Liver (tissue), 7 donors: ENCODE measurements at regions not wholly inside any gene's neighbourhood (a gene's known extent, or its start where the extent isn't known, plus 50 kb on each side); places are given as distances from the start of the nearest gene placed in this dataset.

Experiments
- DNase-seq: peaks from one replicate; pipeline ENCODE4 v3.0.0-alpha.2; 2017; ENCODE audit warnings: low spot score
- H3K27ac ChIP-seq, 2 donors: one replicate each; pipeline ENCODE4 v1.7.0; 2013; ENCODE audit warnings: inconsistent platforms in 2 of 2, low read length in 2 of 2, control low read depth in 1 of 2, low read depth in 1 of 2, mild to moderate bottlenecking in 1 of 2
- H3K27me3 ChIP-seq, 4 donors: one replicate each; pipeline versions ENCODE4 v1.6.1 to v1.7.0; 2013; ENCODE audit warnings: low read length in 3 of 4, inconsistent platforms in 1 of 4, mild to moderate bottlenecking in 1 of 4, moderate library complexity in 1 of 4; ENCODE audit not compliant: control insufficient read depth in 4 of 4, insufficient read depth in 4 of 4
- H3K36me3 ChIP-seq, 4 donors: one replicate each; pipeline versions ENCODE4 v1.6.1 to v1.7.0; 2013; ENCODE audit warnings: low read length in 3 of 4, mild to moderate bottlenecking in 3 of 4, low read depth in 1 of 4, moderate library complexity in 1 of 4; ENCODE audit not compliant: control insufficient read depth in 4 of 4, insufficient read depth in 3 of 4
- H3K4me1 ChIP-seq, 4 donors: one replicate each; pipeline versions ENCODE4 v1.6.1 to v1.7.0; 2013; ENCODE audit warnings: low read length in 3 of 4, mild to moderate bottlenecking in 3 of 4, moderate library complexity in 1 of 4; ENCODE audit not compliant: control insufficient read depth in 4 of 4, insufficient read depth in 4 of 4
- H3K4me3 ChIP-seq, 3 donors: one replicate each; pipeline versions ENCODE4 v1.6.1 to v1.7.0; 2013; ENCODE audit warnings: low read length in 3 of 3, control low read depth in 1 of 3, low read depth in 1 of 3, mild to moderate bottlenecking in 1 of 3
- H3K9ac ChIP-seq, 2 donors: one replicate each; pipeline ENCODE4 v1.7.0; 2013; ENCODE audit warnings: low read length in 2 of 2, mild to moderate bottlenecking in 2 of 2, moderate library complexity in 2 of 2, control low read depth in 1 of 2, low read depth in 1 of 2
- H3K9me3 ChIP-seq, 4 donors: one replicate each; pipeline versions ENCODE4 v1.6.1 to v1.7.0; 2013; ENCODE audit warnings: low read length in 3 of 4; ENCODE audit not compliant: control insufficient read depth in 4 of 4
- ATF3 ChIP-seq: IDR thresholded peaks from 2 replicates; pipeline ENCODE4 v1.6.1; 2016; ENCODE audit warnings: antibody characterized with exemption
- EGR1 ChIP-seq, 2 donors: IDR thresholded peaks; 2 replicates each; pipeline ENCODE4 v1.6.1; 2016 to 2018; ENCODE audit warnings: antibody characterized with exemption in 2 of 2, low read depth in 2 of 2
- FOXA2 ChIP-seq: IDR thresholded peaks from 2 replicates; pipeline ENCODE4 v1.6.1; 2016; ENCODE audit warnings: antibody characterized with exemption
- HNF4A ChIP-seq, 2 donors: conservative IDR thresholded peaks; 2 replicates each; pipeline ENCODE4 v1.6.1; 2016; ENCODE audit warnings: antibody characterized with exemption in 2 of 2, mild to moderate bottlenecking in 2 of 2
- JUND ChIP-seq, 2 donors: IDR thresholded peaks; 2 replicates each; pipeline ENCODE4 v1.6.1; 2016; ENCODE audit warnings: antibody characterized with exemption in 2 of 2
- NR2F2 ChIP-seq: IDR thresholded peaks from 2 replicates; pipeline ENCODE4 v1.6.1; 2016; ENCODE audit warnings: antibody characterized with exemption
- REST ChIP-seq: IDR thresholded peaks from 2 replicates; pipeline ENCODE4 v1.6.1; 2016; ENCODE audit warnings: antibody characterized with exemption, mild to moderate bottlenecking
- RXRA ChIP-seq, 2 donors: IDR thresholded peaks; 2 replicates each; pipeline ENCODE4 v1.6.1; 2017 to 2018; ENCODE audit warnings: antibody characterized with exemption in 2 of 2, mild to moderate bottlenecking in 1 of 2
- SP1 ChIP-seq: IDR thresholded peaks from 2 replicates; pipeline ENCODE4 v1.6.1; 2018; ENCODE audit warnings: antibody characterized with exemption, mild to moderate bottlenecking
- TAF1 ChIP-seq: conservative IDR thresholded peaks from 2 replicates; pipeline ENCODE4 v1.6.1; 2016; ENCODE audit warnings: antibody characterized with exemption, mild to moderate bottlenecking
- YY1 ChIP-seq: IDR thresholded peaks from 2 replicates; pipeline ENCODE4 v1.6.1; 2016; ENCODE audit warnings: antibody characterized with exemption, mild to moderate bottlenecking
- WGBS: extraction: QIAGEN DNeasy Blood & Tissue Kit; methylation state at CpG from one replicate; pipeline ENCODE4 v1.1.7; 2013; 5-methylcytosine and 5-hydroxymethylcytosine counted together
- TF ChIP-seq, protein P1 (sequence below): IDR thresholded peaks from 2 replicates; pipeline ENCODE4 v1.6.1; 2016; ENCODE audit warnings: antibody characterized with exemption
- TF ChIP-seq, protein P2 (sequence below): IDR thresholded peaks from 2 replicates; pipeline ENCODE4 v1.6.1; 2016; ENCODE audit warnings: antibody characterized with exemption
- donor health status: healthy.
- donor health status: healthy.
- donor health status: healthy.
- donor health status: healthy.

- H3K4me1 ChIP-seq, result no peaks in the 10 kb centered on the region
- H3K27ac ChIP-seq, result no peak overlapping the region
- TF ChIP-seq SP1 (no peak), REST (no peak), FOXA2 (no peak), HNF4A (conservative IDR thresholded peaks at IDR 0.05) (no peak), JUND (IDR thresholded peaks at IDR 0.05) (no peak), YY1 (no peak), NR2F2 (no peak), TAF1 (no peak), RXRA (IDR thresholded peaks at IDR 0.05) (no peak), ATF3 (no peak), EGR1 (IDR thresholded peaks at IDR 0.05; ENCODE audit: low read depth in 2 of 2) (no peak)
- TF ChIP-seq, protein P1, sequence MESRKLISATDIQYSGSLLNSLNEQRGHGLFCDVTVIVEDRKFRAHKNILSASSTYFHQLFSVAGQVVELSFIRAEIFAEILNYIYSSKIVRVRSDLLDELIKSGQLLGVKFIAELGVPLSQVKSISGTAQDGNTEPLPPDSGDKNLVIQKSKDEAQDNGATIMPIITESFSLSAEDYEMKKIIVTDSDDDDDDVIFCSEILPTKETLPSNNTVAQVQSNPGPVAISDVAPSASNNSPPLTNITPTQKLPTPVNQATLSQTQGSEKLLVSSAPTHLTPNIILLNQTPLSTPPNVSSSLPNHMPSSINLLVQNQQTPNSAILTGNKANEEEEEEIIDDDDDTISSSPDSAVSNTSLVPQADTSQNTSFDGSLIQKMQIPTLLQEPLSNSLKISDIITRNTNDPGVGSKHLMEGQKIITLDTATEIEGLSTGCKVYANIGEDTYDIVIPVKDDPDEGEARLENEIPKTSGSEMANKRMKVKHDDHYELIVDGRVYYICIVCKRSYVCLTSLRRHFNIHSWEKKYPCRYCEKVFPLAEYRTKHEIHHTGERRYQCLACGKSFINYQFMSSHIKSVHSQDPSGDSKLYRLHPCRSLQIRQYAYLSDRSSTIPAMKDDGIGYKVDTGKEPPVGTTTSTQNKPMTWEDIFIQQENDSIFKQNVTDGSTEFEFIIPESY, result no peak
- TF ChIP-seq, protein P2, sequence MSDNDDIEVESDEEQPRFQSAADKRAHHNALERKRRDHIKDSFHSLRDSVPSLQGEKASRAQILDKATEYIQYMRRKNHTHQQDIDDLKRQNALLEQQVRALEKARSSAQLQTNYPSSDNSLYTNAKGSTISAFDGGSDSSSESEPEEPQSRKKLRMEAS, result no peak
- H3K4me3 ChIP-seq, result no peak overlapping the region
- H3K27me3 ChIP-seq, result no peaks in the 10 kb centered on the region
- no peak overlapping the region for H3K9ac ChIP-seq
- DNase-seq, result no peak
- no peaks in the 10 kb centered on the region for H3K9me3 ChIP-seq
- H3K36me3 ChIP-seq, result no peaks in the 10 kb centered on the region
- WGBS, result 62% methylated on average over 3 of the region's 3 CpGs
Measured at GRCh38 chr5:13382232-13382631, 562.3 kb downstream of the DNAH5 start.

DNA sequence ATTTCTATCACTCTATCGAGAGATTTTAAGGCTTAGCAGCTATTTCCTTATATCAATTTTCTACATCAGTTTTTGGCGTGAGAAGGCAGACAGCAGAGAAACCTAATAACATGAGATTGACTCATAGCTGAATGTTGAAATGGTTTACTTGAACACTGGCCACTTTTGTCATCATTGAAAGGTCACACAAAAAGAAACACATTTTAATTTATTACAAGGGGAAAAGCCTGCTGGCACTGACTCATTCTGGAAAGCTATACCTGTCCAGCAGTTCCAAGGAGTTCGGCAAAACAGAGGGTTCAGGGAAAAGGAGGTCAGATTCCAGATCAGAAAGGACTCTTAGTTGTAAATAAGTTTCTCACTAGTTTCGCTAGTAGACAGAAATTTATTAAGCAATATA is 566.4 kb downstream of the DNAH5 start:
- TF ChIP-seq TAF1 (no peak), REST (no peak), JUND (IDR thresholded peaks at IDR 0.05) (no peak), FOXA2 (no peak), HNF4A (conservative IDR thresholded peaks at IDR 0.05) (no peak), RXRA (IDR thresholded peaks at IDR 0.05) (no peak), ATF3 (no peak), NR2F2 (no peak)
- TF ChIP-seq, protein P1, result no peak
- TF ChIP-seq, protein P2, result no peak
- Histone ChIP-seq H3K4me3 (no peak overlapping the region), H3K4me1 (no peaks in the 10 kb centered on the region), H3K27me3 (no peaks in the 10 kb centered on the region), H3K36me3 (no peaks in the 10 kb centered on the region), H3K27ac (no peak overlapping the region), H3K9me3 (no peaks in the 10 kb centered on the region), H3K9ac (no peak overlapping the region)
- WGBS, result 57% methylated on average over 4 of the region's 4 CpGs
- DNase-seq, result no peak
